Astrocyte (in vitro differentiated cells and primary cell): ENCODE measurements at regions not wholly inside any gene's neighbourhood (a gene's known extent, or its start where the extent isn't known, plus 50 kb on each side); places are given as distances from the start of the nearest gene placed in this dataset.

ENCODE experiments used
- EZH2 ChIP-seq: IDR thresholded peaks from 2 replicates; pipeline ENCODE4 v1.6.1; 2012; ENCODE audit warnings: mild to moderate bottlenecking, low read length, inconsistent platforms; ENCODE audit not compliant: insufficient read depth
- TF ChIP-seq, protein P1 (sequence below): IDR thresholded peaks from 2 replicates; pipeline ENCODE4 v1.5.1; 2011; ENCODE audit warnings: low read depth, mild to moderate bottlenecking, inconsistent platforms, low read length, moderate library complexity; ENCODE audit not compliant: insufficient read depth

DNA sequence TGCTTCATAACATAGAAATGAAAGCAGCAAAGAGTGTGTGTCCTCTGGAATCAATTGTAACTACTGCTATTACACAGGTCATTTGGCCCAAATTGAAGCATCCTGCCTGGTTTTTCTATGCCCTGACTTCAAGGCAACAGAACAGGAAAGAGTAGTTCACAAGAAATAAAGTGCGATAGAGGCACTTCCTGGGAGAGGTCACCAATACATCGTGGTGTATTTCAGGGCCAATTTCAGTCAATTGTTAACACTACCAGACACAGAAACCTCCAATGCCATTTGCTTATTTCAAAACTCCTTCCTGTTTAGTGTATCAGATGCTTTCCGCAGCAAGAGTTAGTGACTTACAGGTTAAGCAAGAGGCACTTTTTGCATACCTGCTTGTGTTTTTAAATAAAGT lies 292.1 kb downstream of the ETAA1 start:
- TF ChIP-seq EZH2, result no peak
- TF ChIP-seq, protein P1, sequence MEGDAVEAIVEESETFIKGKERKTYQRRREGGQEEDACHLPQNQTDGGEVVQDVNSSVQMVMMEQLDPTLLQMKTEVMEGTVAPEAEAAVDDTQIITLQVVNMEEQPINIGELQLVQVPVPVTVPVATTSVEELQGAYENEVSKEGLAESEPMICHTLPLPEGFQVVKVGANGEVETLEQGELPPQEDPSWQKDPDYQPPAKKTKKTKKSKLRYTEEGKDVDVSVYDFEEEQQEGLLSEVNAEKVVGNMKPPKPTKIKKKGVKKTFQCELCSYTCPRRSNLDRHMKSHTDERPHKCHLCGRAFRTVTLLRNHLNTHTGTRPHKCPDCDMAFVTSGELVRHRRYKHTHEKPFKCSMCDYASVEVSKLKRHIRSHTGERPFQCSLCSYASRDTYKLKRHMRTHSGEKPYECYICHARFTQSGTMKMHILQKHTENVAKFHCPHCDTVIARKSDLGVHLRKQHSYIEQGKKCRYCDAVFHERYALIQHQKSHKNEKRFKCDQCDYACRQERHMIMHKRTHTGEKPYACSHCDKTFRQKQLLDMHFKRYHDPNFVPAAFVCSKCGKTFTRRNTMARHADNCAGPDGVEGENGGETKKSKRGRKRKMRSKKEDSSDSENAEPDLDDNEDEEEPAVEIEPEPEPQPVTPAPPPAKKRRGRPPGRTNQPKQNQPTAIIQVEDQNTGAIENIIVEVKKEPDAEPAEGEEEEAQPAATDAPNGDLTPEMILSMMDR, result no peak
